OCI-LY3 (cell line): ENCODE measurements at regions not wholly inside any gene's neighbourhood (a gene's known extent, or its start where the extent isn't known, plus 50 kb on each side); places are given as distances from the start of the nearest gene placed in this dataset.
"Not testable (repeated sequence)": the region's sequence is repeated elsewhere in the genome, so short reads cannot be mapped to it uniquely, and the experiment has no call there.

Experiments used
- H2AFZ ChIP-seq: fragments of 200-600, 300-600 bp; shearing (Covaris generic); 2 replicates; pipeline ENCODE4 v1.6.0; 2014; ENCODE audit warnings: antibody characterized with exemption, low read depth, low read length
- H3K27ac ChIP-seq: fragments of 200-600, 300-600 bp; sonication (generic); 2 replicates; pipeline ENCODE4 v1.5.1; 2014; ENCODE audit warnings: mild to moderate bottlenecking, low read length, moderate library complexity, mixed read lengths
- H3K27me3 ChIP-seq: fragments of 200-600, 300-600 bp; sonication (generic); 2 replicates; pipeline ENCODE4 v1.6.1; 2014; ENCODE audit warnings: low read depth, low read length, mixed read lengths
- H3K36me3 ChIP-seq: fragments of 200-600, 300-600 bp; sonication (generic); replicated peaks from 2 replicates; pipeline ENCODE3; 2014; ENCODE audit warnings: low read depth, low read length, mixed read lengths
- H3K4me1 ChIP-seq: fragments of 300-600, 200-600 bp; sonication (generic); 2 replicates; pipeline ENCODE4 v1.6.1; 2014; ENCODE audit warnings: low read length, mixed read lengths
- H3K4me2 ChIP-seq: fragments of 200-600, 300-600 bp; sonication (generic); 2 replicates; pipeline ENCODE4 v1.6.1; 2014; ENCODE audit warnings: low read length, mixed read lengths
- H3K4me3 ChIP-seq: fragments of 300-600, 200-600 bp; sonication (generic); 2 replicates; pipeline ENCODE4 v1.5.1; 2014; ENCODE audit warnings: antibody characterized with exemption, mild to moderate bottlenecking, low read length, moderate library complexity
- H3K79me2 ChIP-seq: fragments of 300-600, 200-600 bp; shearing (Covaris generic); 2 replicates; pipeline ENCODE4 v1.6.1; 2014; ENCODE audit warnings: mild to moderate bottlenecking, low read length, mixed read lengths
- H3K9ac ChIP-seq: fragments of 300-600, 200-600 bp; shearing (Covaris generic); 2 replicates; pipeline ENCODE4 v1.6.0; 2014; ENCODE audit warnings: mild to moderate bottlenecking, low read length, moderate library complexity
- H3K9me3 ChIP-seq: fragments of 200-600, 300-600 bp; shearing (Covaris generic); 2 replicates; pipeline ENCODE4 v1.6.1; 2014; ENCODE audit warnings: low read length, mixed read lengths; ENCODE audit not compliant: insufficient read depth
- H4K20me1 ChIP-seq: fragments of 200-600, 300-600 bp; sonication (generic); 2 replicates; pipeline ENCODE4 v1.6.1; 2016; ENCODE audit warnings: low read length, mixed read lengths; ENCODE audit not compliant: insufficient read depth
- EZH2phosphoT487 ChIP-seq: fragments of 200-600 bp; shearing (Covaris generic); IDR thresholded peaks from 2 replicates; pipeline ENCODE4 v1.6.1; 2018; ENCODE audit warnings: antibody characterized with exemption, mixed run types, low read depth
- TF ChIP-seq, protein P1 (sequence below): fragments of 200-600, 300-600 bp; sonication (generic); IDR thresholded peaks from 2 replicates; pipeline ENCODE4 v1.5.1; 2014; ENCODE audit warnings: antibody characterized with exemption, low read length, low read depth

DNA sequence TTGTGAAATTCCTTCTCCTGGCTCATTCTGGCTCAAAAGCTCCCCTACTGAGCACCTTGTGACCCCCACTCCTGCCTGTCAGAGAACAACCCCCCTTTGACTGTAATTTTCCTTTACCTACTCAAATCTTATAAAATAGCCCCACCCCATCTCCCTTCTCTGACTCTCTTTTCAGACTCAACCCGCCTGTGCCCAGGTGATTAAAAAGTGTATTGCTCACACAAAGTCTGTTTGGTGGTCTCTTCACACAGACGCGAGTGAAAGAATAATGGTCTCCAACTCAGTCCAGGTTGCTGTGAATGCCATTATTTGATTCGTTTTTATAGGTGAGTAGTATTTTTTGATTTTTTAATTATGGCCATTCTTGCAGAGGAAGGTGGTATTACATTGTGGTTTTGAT is 414.1 kb upstream of the FKBP1C start:
- Histone ChIP-seq H3K9ac (no peak overlapping the region), H3K27ac (no peak overlapping the region), H2AFZ (no peak overlapping the region), H3K79me2 (no peaks in the 10 kb centered on the region), H3K36me3 (no peaks in the 10 kb centered on the region), H3K4me1 (no peaks in the 10 kb centered on the region), H4K20me1 (no peaks in the 10 kb centered on the region), H3K9me3 (no peaks in the 10 kb centered on the region), H3K4me3 (no peak overlapping the region), H3K27me3 (no peaks in the 10 kb centered on the region), H3K4me2 (no peak overlapping the region)
- no peak for TF ChIP-seq EZH2phosphoT487
- TF ChIP-seq, protein P1, sequence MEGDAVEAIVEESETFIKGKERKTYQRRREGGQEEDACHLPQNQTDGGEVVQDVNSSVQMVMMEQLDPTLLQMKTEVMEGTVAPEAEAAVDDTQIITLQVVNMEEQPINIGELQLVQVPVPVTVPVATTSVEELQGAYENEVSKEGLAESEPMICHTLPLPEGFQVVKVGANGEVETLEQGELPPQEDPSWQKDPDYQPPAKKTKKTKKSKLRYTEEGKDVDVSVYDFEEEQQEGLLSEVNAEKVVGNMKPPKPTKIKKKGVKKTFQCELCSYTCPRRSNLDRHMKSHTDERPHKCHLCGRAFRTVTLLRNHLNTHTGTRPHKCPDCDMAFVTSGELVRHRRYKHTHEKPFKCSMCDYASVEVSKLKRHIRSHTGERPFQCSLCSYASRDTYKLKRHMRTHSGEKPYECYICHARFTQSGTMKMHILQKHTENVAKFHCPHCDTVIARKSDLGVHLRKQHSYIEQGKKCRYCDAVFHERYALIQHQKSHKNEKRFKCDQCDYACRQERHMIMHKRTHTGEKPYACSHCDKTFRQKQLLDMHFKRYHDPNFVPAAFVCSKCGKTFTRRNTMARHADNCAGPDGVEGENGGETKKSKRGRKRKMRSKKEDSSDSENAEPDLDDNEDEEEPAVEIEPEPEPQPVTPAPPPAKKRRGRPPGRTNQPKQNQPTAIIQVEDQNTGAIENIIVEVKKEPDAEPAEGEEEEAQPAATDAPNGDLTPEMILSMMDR = no peak

- Histone ChIP-seq H3K27me3 (no peaks in the 10 kb centered on the region), H4K20me1 (no peaks in the 10 kb centered on the region), H2AFZ (peak overlapping the region; percentile 94), H3K27ac (no peak overlapping the region), H3K79me2 (no peaks in the 10 kb centered on the region), H3K4me1 (peaks cover 12% of the 10 kb centered on the region), H3K36me3 (no peaks in the 10 kb centered on the region), H3K9me3 (no peaks in the 10 kb centered on the region), H3K4me2 (peak overlapping the region; percentile 48), H3K9ac (peak overlapping the region; percentile 16), H3K4me3 (peak overlapping the region; percentile 44)
- TF ChIP-seq EZH2phosphoT487 = no peak
- TF ChIP-seq, protein P1 = peak; percentile 91
Measured at GRCh38 chr6:62775427-62776022, 435.7 kb upstream of the FKBP1C start.

GRCh38 chr6:62766174-62766573 is 445.1 kb upstream of the FKBP1C start:
- H2AFZ ChIP-seq = peak overlapping the region; percentile 10; the same call in 1 of the 2 replicates
- H3K9me3 ChIP-seq, H4K20me1 ChIP-seq, H3K79me2 ChIP-seq, H3K27me3 ChIP-seq, H3K36me3 ChIP-seq: not testable (repeated sequence)
- peak overlapping the region; percentile 38 for H3K4me3 ChIP-seq
- H3K4me2 ChIP-seq = peak overlapping the region; percentile 59
- H3K27ac ChIP-seq = peak overlapping the region; percentile 59
- 0 out of 2 replicates have a peak overlapping the region, but pooled peaks have one; percentile 8 for H3K9ac ChIP-seq
- H3K4me1 ChIP-seq = peaks cover 20% of the 10 kb centered on the region

DNA sequence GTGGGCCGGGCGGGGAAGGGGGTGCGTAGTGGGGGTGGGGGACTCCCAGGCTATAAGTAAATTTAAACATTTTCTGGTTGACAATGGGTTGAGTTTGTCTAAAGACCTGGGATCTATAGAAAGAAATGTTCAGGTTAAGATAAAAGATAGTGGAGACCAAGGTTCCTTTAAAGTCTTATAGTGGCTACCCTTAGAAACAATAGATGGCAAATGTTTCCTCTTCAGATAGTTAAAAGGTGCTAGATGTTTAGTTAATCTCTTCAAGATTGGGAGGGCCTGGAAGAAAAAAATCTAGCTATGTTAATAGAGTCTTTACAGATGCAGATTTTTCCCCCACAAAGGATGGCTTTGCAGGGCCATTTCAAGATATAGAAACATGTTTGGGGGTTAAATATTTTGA is 446.4 kb upstream of the FKBP1C start:
- Histone ChIP-seq H3K9ac (no peak overlapping the region), H4K20me1 (no peaks in the 10 kb centered on the region), H3K27me3 (no peaks in the 10 kb centered on the region), H3K36me3 (no peaks in the 10 kb centered on the region), H3K4me1 (peaks cover 20% of the 10 kb centered on the region), H3K79me2 (no peaks in the 10 kb centered on the region), H3K4me2 (no peak overlapping the region), H3K4me3 (no peak overlapping the region), H3K9me3 (no peaks in the 10 kb centered on the region), H2AFZ (no peak overlapping the region), H3K27ac (no peak overlapping the region)
- TF ChIP-seq, protein P1 = no peak
- TF ChIP-seq EZH2phosphoT487 = no peak
